ENCODE measurements at regions not wholly inside any gene's neighbourhood (a gene's known extent, or its start where the extent isn't known, plus 50 kb on each side); places are given as distances from the start of the nearest gene placed in this dataset.
"Not testable (repeated sequence)": the region's sequence is repeated elsewhere in the genome, so short reads cannot be mapped to it uniquely, and the experiment has no call there.

GRCh38 chr5:106814961-106815360 lies 855.8 kb downstream of the EFNA5 start:
- DNase-seq (ENCODE audit: low spot score) = no peak

- no peak for DNase-seq (ENCODE audit: low spot score)
Measured at GRCh38 chr5:106801554-106801953, 869.2 kb downstream of the EFNA5 start.

GRCh38 chr5:106797996-106798395 lies 872.7 kb downstream of the EFNA5 start:
- no peak for DNase-seq (ENCODE audit: low spot score)

GRCh38 chr5:106796081-106796480 lies 874.7 kb downstream of the EFNA5 start:
- no peak for DNase-seq (ENCODE audit: low spot score)

- DNase-seq (ENCODE audit: low spot score) = no peak
Measured at GRCh38 chr5:106784846-106785245, 885.9 kb downstream of the EFNA5 start.

- no peak for DNase-seq (ENCODE audit: low spot score)
Measured at GRCh38 chr5:106780355-106780754, 890.4 kb downstream of the EFNA5 start.

- not testable (repeated sequence) for DNase-seq (ENCODE audit: low spot score)
Measured at GRCh38 chr5:106776515-106776914, 894.2 kb downstream of the EFNA5 start.

- DNase-seq (ENCODE audit: low spot score) = no peak
Measured at GRCh38 chr5:106768392-106768791, 902.3 kb downstream of the EFNA5 start.

- DNase-seq (ENCODE audit: low spot score) = no peak
Measured at GRCh38 chr5:106766916-106767315, 903.8 kb downstream of the EFNA5 start.

GRCh38 chr5:106759581-106759980 lies 911.2 kb downstream of the EFNA5 start:
- no peak for DNase-seq (ENCODE audit: low spot score)

- no peak for DNase-seq (ENCODE audit: low spot score)
Measured at GRCh38 chr5:106759152-106759551, 911.6 kb downstream of the EFNA5 start.

- DNase-seq (ENCODE audit: low spot score) = no peak
Measured at GRCh38 chr5:106757672-106758071, 913.1 kb downstream of the EFNA5 start.

- DNase-seq (ENCODE audit: low spot score) = no peak
Measured at GRCh38 chr5:106755789-106756188, 914.9 kb downstream of the EFNA5 start.

GRCh38 chr5:106755066-106755465 lies 915.7 kb downstream of the EFNA5 start:
- no peak for DNase-seq (ENCODE audit: low spot score)

- no peak for DNase-seq (ENCODE audit: low spot score)
Measured at GRCh38 chr5:106749826-106750225, 920.9 kb downstream of the EFNA5 start.

- DNase-seq (ENCODE audit: low spot score) = no peak
Measured at GRCh38 chr5:106739127-106739526, 931.6 kb downstream of the EFNA5 start.

- DNase-seq (ENCODE audit: low spot score) = no peak
Measured at GRCh38 chr5:106737111-106737510, 933.6 kb downstream of the EFNA5 start.

GRCh38 chr5:106732624-106733023 lies 938.1 kb downstream of the EFNA5 start:
- no peak for DNase-seq (ENCODE audit: low spot score)

GRCh38 chr5:106730912-106731311 lies 939.8 kb downstream of the EFNA5 start:
- DNase-seq (ENCODE audit: low spot score) = no peak

GRCh38 chr5:106730506-106730905 lies 940.2 kb downstream of the EFNA5 start:
- no peak for DNase-seq (ENCODE audit: low spot score)

- no peak for DNase-seq (ENCODE audit: low spot score)
Measured at GRCh38 chr5:106728208-106728607, 942.5 kb downstream of the EFNA5 start.

- DNase-seq (ENCODE audit: low spot score) = no peak
Measured at GRCh38 chr5:106727071-106727470, 943.7 kb downstream of the EFNA5 start.

- no peak for DNase-seq (ENCODE audit: low spot score)
Measured at GRCh38 chr5:106720367-106720766, 950.4 kb downstream of the EFNA5 start.

- no peak for DNase-seq (ENCODE audit: low spot score)
Measured at GRCh38 chr5:106699796-106700195, 970.9 kb downstream of the EFNA5 start.

GRCh38 chr5:106699198-106699597 lies 971.5 kb downstream of the EFNA5 start:
- DNase-seq (ENCODE audit: low spot score) = peak; percentile 49

All from ecto neural progenitor cell (in vitro differentiated cells).